NCI-H2171 treated with DMSO at 0.1 percent for 48 hours (cell line): ENCODE measurements at regions not wholly inside any gene's neighbourhood (a gene's known extent, or its start where the extent isn't known, plus 50 kb on each side); places are given as distances from the start of the nearest gene placed in this dataset.
"Not testable (repeated sequence)": the region's sequence is repeated elsewhere in the genome, so short reads cannot be mapped to it uniquely, and the experiment has no call there.

Source experiments
- DNase-seq: peaks from one replicate; lab custom pipeline; 2025; lab: John Stamatoyannopoulos, UW

DNA sequence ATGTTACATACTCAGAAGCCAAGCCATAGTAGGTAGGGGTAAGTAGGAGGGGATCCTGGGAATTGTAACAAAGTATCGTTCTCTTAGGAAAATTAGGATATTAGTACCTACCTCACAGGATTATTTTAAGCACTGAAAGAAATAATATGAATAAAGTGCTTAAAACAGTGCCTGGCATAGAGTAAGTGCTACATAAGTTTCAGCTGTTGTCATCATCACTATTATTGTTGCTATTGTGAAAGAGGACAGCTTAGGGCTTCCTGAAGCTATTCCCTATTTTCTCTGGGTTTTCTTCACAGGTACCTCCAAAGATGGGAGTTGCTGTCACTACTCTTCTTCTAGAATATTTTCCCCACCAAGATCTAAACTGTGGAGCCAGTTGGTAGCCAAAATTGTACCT, 443.7 kb upstream of the FGF16 start:
- no peak for DNase-seq

DNA sequence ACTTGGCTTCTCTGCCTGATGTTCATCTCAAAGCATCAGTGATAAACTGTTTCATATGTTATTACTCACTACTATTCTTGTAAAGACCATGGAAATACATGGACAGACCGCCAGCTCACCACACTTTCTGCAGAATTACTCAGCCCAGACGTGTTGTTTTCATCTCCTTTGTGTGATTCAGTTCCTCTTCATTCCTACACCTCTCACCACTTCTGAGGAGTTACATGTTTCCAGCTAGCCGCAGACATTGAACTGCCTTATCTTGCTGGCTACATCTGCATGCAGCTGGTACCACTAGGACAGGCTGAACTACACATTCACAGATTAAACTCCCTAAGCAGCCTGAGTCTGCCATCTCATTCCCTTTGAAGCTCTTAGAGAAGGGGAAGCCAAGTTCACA, 443.2 kb upstream of the FGF16 start:
- no peak for DNase-seq

DNA sequence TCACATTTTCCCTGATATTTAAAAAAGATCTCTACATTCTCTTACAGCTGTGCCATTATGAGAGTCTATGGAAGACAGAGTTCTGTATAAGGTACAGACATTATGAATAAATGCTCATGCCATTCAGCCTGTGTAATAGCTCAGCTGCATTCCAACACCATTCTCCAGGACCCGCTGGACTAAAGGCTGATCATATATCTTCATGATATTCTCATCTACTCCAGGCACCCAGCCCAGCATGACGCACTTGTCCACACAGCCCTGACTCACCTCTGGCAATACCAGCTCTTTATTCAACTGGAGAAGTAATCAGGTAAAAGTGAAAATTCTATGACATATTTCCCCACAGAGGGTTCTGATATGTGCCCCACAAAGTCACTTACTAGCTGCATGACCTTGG, 437.5 kb upstream of the FGF16 start:
- DNase-seq: no peak

DNA sequence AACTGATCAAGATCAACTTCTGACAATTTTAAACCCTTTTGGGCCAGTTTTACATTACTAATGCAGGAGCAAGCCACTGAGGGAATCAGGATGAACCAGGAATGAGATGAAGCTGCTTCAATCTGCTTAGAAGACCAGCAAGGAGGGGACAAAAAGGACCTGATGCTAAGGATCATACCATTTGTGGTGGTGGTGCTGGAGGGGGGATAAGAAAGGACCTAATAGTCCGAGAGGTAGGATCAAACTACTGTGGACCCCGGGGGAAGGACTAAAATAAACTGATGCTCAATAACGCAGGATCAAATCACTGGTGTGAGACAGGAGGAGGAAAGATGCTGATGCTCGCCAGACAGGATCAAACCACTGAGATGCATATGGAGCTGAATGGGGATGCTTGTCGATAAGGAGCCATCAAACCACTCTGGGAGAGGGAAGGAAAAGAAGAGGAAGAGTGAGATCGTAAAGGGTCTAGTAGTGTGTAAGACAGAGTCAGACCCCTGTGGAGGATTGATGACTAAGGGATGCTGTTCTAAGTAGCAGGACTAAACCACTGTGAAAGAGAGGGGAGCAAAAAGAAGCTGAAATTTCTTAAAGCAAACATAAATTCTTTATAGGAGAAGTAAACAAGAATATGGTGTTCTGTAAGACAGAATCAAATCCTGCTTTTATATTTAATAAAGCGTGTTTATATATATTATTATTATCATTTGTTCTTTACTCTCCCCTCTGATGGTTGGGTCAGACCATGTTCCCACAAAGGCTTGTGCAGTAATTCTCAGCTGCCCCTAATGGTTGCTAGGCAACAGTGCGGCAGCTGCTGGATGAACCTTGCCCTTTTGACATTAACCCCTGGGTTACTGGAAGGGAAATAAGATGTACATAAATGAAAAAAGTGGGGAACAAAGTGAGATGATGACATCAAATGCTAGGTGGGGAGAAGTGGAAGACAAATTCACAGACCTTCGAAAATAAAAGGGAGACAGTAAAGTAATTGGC, 432.5 kb upstream of the FGF16 start:
- DNase-seq: peak; percentile 77

DNA sequence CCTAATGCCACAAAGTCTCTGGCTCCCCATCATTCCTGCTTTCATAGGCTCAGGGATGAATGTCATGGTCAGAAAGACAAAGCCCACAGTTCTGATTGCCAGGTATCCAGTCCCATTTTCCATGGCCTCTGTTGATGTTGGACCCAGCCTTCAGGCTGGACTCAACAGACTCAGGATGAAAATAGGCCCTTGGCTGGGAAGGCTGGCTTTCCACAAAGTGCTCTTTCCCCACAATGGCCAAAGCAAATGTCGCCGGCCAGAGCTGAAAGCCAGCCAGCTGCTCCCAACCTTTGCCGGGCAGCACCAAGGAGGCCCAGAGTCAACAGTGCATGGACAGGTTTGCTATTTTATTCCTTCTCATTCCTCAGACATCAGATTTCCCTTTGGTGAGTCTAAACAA, 430.1 kb upstream of the FGF16 start:
- no peak for DNase-seq

DNA sequence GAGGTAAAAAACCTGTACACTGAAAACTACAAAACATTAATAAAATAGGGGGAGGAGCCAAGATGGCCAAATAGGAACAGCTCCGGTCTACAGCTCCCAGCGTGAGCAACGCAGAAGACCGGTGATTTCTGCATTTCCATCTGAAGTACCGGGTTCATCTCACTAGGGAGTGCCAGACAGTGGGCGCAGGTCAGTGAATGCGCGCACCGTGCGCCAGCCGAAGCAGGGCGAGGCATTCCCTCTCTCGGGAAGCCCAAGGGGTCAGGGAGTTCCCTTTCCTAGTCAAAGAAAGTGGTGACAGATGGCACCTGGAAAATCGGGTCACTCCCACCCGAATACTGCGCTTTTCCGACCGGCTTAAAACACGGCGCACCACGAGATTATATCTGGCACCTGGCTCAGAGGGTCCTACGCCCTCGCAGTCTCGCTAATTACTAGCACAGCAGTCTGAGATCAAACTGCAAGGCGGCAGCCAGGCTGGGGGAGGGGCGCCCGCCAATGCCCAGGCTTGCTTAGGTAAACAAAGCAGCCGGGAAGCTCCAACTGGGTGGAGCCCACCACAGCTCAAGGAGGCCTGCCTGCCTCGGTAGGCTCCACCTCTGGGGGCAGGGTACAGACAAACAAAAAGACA, 400.9 kb upstream of the FGF16 start:
- peak; percentile 78 for DNase-seq

DNA sequence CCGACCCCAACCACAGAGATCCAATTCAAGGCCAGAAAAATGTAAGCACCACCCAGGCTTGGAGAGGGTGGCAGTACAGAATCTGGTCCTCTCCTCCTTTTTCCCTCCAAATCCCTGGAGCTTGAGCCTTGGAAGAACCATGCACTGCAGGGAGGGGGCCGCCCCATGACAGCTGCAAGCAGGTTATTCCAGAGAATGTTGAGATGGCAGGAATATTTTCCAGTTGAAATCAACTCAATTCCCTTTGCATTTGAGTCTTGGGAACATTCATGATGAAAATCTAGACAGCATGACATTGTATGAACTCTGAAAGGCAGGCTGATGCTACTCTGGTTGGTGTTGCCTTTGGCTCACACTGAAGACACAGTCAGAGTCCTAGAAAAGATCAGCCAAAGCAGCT, 386.6 kb upstream of the FGF16 start:
- no peak for DNase-seq

DNA sequence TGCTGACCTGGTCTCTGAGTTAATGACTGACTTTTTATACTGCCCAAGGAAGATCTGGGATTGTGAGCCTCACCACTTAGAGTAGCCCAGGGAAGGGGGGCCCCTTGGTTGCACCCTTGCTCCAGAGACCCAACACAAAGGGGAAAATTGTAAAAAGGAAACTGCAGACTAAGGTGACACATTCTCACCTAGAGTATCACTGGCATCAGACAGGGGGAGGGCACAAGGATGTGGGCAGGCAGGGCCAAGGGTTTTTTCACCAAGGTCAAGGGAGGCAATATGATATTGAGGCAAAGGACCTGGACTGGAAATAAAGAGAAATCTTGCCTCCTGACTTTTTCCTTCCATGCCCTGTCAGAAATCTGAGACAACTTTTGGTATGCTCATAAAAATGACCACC, 386.2 kb upstream of the FGF16 start:
- no peak for DNase-seq

DNA sequence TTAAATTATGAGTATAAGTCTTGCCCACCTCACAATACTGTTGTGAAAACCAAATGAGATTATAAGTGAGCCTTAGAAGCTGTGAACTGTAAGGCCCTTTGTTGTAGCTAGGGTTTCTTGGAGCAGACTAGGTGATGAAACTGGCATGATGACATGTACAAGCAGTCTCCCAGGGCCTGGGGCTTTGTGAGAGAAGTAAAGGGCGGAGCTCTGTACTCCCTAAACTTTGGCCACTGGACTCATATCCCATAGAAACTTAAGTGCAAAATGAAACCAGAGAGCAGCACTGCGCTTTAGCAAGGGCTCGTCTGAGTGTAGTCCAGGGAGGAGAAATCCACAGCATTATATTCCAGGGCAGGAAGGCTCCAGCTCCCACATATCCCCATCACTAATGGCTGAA, 385.6 kb upstream of the FGF16 start:
- DNase-seq: no peak

DNA sequence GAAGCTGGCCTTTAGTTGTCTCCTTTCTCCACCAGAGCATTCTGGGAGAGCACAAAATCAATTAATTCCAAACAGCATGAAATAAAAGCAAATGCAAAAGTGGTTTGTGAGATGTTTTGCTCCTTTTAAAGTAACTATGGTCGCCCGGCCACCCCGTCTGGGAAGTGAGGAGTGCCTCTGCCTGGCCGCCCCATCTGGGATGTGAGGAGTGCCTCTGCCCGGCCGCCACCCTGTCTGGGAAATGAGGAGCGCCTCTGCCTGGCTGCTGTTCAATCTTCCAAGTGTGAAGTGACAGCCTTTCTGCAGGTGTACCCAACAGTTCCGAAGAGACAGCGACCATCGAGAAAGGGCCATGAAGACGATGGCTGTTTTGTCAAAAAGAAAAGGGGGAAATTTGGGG, 381.3 kb upstream of the FGF16 start:
- DNase-seq: no peak

DNA sequence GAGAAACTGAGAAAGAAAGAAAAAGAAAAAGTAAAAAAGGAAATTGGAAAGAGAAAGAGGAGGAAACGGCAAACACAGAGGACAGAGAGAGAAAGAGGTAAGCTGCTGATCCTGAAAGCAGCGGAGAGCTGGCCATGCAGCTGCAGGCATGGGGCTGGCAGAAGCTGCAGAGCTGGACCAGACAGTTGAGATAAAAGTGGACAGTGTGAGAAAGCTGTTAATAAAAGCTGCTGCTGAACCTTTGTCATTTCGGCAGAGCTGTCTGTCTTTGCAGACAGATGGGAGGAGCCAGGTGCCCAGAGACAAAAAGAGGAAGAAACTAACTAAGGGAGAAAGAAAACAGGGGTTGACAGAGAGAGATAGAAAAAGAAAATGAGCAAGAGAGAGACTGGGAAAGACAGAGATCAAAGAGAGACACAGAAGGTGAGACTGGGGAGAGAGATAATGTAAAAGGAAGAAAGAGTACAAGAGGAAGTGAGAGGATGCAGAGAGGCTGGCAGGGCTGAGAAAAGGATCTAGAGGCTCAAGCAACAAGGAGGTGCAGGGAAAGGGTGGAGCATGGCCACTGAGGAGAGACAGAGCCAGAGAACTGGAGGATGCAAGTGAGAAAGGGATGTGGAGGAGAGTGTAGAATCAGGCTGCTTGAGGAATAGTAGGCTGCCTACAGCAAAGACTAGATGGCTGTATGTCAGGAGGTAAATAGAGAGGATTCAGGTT, 376.8 kb upstream of the FGF16 start:
- no peak for DNase-seq

DNA sequence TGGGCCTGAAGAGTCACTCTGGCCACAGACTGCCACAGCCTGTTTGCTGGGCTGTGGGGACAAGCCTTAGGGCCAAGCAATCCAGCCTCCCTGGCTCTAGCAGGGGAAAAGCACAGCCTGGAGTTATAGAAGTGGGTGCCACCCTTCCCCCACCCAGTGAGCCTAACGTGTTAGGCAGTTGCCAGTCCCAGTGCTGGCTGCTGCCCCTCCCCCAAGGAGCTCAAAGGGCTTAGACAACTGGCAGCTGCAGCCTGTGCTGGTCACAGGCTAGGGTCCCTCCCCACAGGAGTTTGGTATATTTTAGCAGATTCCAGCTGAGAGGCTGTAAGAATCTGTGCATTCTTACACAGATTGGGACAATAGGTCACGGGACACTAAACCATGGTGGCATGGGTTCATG, 370.3 kb upstream of the FGF16 start:
- no peak for DNase-seq

DNA sequence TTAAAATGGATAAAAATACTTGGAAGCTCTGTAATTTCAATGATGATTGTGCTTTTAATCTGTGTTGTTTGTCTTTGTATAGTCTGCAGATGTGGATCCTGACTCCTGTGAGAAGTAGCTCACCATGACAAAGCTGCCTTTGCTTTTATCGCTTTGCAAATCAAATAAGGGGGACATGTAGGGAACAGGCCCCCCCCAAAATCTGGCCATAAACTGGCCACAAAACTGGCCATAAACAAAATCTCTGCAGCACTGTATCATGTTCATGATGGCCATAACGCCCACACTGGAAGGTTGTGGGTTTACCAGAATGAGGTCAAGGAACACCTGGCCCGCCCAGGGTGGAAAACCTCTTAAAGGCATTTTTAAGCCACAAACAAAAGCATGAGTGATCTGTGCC, 366.0 kb upstream of the FGF16 start:
- not testable (repeated sequence) for DNase-seq

DNA sequence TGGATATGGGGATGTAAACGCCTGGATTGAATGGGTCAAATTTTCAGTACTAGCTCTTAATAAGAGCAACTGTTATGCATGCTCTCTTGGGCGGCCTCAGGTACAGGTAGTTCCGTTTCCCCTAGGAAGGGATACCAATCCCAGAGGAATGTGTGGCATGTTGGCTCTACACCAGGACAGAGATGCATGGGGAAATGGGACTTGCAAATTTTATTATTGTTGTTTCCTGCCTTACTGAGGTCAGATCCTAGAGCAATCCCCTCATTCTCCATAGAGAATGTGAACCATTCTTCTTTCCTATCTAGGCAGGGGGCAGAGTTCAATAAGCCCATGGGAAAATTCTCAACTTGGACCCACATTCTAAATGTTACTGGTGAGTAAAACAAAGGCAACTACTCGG, 361.8 kb upstream of the FGF16 start:
- DNase-seq: no peak

DNA sequence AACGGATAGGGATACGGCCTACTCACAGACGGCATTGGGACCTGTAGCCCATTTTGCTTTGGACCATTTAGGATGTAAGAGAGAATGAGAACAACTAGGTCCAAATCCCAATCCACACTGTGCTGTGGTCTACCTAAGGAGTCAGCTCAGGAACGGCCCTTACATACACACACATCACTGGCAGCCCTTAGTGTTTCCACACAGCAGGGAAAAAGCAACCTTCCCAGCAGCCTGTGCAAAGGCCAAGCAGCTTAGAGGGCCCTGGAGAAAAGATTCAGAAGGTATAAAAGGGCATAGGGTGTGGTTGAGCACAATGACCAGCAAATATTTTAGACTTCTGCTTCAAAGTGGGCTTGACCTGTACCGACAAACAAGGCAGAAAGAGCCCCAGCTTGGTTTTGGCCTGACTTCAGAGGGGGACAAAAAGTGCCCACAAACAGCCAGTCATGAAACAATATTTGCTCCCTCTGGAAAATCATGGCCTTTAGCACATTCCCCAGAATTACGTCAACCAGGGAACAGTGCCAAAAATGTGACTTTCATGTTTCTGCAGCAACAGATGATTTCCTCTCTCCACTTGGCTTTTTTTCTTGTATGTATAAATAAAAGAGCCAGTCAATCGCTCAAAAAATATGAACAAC, 359.5 kb upstream of the FGF16 start:
- DNase-seq: no peak

DNA sequence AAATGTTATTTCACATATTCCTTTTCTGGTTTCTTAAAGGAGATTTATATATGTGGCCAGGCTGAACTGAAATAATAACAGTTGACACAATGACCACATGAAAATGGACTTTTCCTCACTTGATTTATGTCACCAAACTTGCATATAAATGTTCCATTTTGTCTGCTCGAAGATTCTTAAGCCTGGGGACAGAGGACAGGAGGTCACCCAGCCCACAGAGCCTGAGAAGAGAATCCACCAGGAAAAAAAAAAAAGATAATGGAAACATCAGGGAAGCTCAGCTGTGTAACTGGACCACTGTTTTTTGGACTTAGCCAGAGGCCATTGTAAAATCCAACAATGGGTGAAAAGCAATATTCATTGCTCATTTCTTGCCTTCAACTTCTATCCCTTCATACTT, 359.0 kb upstream of the FGF16 start:
- no peak for DNase-seq

DNA sequence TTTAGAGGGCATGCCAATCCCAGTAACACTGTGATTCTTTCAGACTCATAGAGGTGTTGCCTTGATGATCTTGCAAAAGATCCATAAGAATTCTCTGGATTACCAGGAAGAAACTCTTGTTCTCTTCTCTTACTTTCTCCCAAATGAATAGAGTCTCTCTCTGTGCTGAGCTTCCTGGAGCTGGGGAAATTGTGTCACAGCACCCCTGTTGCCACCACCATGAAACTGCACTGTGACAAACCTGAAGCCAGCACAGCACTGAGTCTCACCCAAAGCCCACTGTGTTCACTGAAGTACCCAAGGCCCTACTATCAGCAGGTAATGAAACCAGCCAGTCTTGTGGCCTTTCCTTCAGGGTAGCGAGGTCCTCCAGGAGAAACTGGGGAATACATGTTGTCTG, 332.7 kb upstream of the FGF16 start:
- no peak for DNase-seq

DNA sequence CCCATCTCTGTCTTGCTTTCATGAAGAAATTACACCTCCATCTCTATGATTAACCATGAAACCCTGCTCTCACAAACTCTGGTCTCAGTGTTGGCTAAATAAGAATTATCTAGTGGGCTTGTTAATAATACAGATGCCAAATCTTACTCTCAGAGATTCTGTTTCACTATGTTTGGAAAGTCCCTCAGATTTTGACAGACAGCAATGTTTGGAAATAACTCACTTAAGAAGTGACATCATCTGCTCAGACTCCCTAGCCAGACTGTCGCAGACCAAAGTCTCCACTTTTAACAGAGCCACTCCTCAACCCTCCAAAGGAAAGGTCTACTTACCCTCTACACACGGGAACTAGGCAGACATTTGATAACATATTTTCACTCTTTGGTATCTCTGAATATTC, 328.5 kb upstream of the FGF16 start:
- DNase-seq: no peak

DNA sequence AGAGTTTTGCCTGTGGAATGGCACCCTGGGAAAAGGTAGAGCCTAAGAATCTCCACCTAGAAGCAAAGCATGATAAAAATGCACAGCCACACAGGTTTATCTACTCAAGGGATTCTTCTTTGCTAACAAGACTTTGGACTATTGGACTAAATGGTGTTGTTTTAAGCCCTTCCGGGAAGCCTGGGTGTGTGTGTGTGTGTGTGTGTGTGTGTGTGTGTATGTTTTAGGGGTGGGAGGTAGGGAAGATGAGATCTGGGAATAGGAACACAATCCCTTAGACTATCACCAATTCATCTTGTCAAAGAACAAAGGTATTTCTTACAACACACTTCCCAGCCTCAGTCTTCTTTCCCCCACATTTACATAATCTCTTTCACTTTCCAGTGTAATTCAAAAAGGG, 327.5 kb upstream of the FGF16 start:
- no peak for DNase-seq

DNA sequence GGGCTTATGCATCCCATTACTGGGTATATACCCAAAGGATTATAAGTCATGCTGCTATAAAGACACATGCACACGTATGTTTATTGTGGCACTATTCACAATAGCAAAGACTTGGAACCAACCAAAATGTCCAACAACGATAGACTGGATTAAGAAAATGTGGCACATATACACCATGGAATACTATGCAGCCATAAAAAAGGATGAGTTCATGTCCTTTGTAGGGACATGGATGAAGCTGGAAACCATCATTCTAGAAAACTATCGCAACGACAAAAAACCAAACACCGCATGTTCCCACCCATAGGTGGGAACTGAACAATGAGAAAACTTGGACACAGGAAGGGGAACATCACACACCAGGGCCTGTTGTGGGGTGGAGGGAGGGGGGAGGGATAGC, 323.3 kb upstream of the FGF16 start:
- DNase-seq: not testable (repeated sequence)

DNA sequence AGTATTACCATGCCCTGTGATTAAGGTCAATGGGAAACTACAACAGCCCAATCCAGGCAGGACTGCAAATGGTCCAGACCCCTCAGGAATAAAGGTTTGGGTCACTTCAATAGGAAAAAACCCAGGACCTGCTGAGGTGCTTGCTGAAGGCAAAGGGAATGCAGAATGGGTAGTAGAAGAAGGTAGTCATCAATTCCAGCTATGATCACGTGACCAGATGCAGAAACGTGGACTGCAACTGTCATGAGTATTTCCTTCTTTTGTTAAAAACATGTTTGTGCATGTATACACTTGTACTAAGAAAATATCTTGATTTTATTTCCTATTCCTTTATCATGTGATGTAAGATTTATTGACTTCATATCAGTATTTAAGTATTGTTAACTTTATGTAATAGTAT, 319.6 kb upstream of the FGF16 start:
- DNase-seq: not testable (repeated sequence)

DNA sequence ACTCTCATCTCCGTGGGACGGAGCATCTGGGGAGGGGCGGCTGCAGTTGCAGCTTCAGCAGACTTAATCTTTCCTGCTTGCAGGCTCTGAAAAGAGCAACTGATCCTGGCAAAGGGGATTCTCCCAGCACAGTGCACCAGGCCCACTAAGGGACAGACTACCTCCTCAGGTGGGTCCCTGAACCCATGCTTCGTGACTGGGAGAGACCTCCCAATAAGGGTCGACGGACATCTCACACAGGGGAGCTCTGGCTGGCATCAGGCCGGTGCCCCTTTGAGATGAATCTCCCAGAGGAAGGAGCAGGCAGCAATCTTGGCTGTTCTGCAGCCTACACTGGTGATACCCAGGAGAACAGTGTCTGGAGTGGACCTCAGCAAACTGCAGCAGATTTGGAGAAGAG, 303.3 kb upstream of the FGF16 start:
- no peak for DNase-seq
